Gastroesophageal sphincter (tissue), 3 donors: ENCODE measurements at regions not wholly inside any gene's neighbourhood (a gene's known extent, or its start where the extent isn't known, plus 50 kb on each side); places are given as distances from the start of the nearest gene placed in this dataset.

ENCODE experiments used
- POLR2A ChIP-seq, 2 donors: fragments of 450-650 bp; IDR thresholded peaks; one replicate each; pipeline ENCODE4 v1.6.1; 2017; ENCODE audit warnings: antibody characterized with exemption in 2 of 2, mild to moderate bottlenecking in 2 of 2, moderate library complexity in 1 of 2
- TF ChIP-seq, protein P1 (sequence below), 4 experiments: fragments of 200-600 bp in 2 of 4; fragments of 450-650 bp in 2 of 4; sonication (generic) in 1 of 4; IDR thresholded peaks; one replicate each; pipeline ENCODE4 v1.5.1; 2017 to 2019; ENCODE audit warnings: antibody characterized with exemption in 4 of 4, mild to moderate bottlenecking in 2 of 4, moderate library complexity in 2 of 4

GRCh38 chr2:226443112-226443511 is 356.5 kb downstream of the IRS1 start:
- TF ChIP-seq, protein P1, sequence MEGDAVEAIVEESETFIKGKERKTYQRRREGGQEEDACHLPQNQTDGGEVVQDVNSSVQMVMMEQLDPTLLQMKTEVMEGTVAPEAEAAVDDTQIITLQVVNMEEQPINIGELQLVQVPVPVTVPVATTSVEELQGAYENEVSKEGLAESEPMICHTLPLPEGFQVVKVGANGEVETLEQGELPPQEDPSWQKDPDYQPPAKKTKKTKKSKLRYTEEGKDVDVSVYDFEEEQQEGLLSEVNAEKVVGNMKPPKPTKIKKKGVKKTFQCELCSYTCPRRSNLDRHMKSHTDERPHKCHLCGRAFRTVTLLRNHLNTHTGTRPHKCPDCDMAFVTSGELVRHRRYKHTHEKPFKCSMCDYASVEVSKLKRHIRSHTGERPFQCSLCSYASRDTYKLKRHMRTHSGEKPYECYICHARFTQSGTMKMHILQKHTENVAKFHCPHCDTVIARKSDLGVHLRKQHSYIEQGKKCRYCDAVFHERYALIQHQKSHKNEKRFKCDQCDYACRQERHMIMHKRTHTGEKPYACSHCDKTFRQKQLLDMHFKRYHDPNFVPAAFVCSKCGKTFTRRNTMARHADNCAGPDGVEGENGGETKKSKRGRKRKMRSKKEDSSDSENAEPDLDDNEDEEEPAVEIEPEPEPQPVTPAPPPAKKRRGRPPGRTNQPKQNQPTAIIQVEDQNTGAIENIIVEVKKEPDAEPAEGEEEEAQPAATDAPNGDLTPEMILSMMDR (IDR thresholded peaks at IDR 0.05): no peak
- no peak for TF ChIP-seq POLR2A (IDR thresholded peaks at IDR 0.05)
